Kidney epithelial cell (primary cell): ENCODE measurements at regions not wholly inside any gene's neighbourhood (a gene's known extent, or its start where the extent isn't known, plus 50 kb on each side); places are given as distances from the start of the nearest gene placed in this dataset.

Experiments used
- DNase-seq: peaks from one replicate; pipeline ENCODE4 v3.0.0-alpha.2; 2010; ENCODE audit warnings: low read depth
- H3K27me3 ChIP-seq: 2 replicates; pipeline ENCODE4 v1.6.0; 2011; ENCODE audit warnings: low read length; ENCODE audit not compliant: control insufficient read depth, insufficient read depth
- H3K36me3 ChIP-seq: 2 replicates; pipeline ENCODE4 v1.5.1; 2011; ENCODE audit warnings: low read length; ENCODE audit not compliant: control insufficient read depth, insufficient read depth
- H3K4me3 ChIP-seq: 2 replicates; pipeline ENCODE4 v1.5.1; 2011; ENCODE audit warnings: low read depth, mild to moderate bottlenecking, control low read depth, low read length
- TF ChIP-seq, protein P1 (sequence below): IDR thresholded peaks from 2 replicates; pipeline ENCODE4 v1.5.1; 2011; ENCODE audit warnings: mild to moderate bottlenecking, moderate library complexity, low read length, control low read depth, inconsistent platforms; ENCODE audit not compliant: insufficient read depth, poor library complexity, severe bottlenecking

DNA sequence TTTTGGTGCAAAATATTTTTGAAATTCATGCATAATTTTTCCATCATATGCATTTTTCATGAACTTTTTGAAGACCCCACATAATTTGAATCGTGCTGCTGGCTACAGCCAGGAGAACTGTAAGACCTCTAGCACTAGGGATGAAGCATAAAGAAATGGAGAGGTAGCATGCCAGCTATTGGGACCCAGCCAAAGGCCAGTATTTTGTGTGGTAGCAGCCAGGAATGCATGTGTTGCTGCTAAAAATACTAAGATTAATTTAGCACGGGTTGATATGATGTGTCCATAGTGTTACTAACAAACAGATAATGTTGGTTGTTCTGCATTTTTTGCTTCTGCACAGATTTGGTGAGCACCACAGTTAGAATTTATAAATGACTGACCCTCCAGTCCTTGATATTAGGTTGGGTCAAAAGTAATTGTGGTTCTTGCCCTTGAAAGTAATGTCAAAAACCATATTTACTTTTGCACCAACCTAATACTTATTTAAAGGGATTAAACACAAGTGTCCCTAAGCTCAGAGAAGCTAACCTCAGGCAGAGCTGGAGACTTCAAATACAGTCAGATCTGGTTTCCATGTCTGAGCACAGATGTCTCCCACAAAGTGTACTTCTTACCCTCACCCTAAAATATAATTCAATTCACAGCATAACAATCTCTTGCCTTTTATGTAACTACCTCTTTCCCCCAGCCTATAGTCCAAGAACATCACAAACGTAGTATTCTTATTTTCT lies 54.1 kb upstream of the NPSR1 start:
- TF ChIP-seq, protein P1, sequence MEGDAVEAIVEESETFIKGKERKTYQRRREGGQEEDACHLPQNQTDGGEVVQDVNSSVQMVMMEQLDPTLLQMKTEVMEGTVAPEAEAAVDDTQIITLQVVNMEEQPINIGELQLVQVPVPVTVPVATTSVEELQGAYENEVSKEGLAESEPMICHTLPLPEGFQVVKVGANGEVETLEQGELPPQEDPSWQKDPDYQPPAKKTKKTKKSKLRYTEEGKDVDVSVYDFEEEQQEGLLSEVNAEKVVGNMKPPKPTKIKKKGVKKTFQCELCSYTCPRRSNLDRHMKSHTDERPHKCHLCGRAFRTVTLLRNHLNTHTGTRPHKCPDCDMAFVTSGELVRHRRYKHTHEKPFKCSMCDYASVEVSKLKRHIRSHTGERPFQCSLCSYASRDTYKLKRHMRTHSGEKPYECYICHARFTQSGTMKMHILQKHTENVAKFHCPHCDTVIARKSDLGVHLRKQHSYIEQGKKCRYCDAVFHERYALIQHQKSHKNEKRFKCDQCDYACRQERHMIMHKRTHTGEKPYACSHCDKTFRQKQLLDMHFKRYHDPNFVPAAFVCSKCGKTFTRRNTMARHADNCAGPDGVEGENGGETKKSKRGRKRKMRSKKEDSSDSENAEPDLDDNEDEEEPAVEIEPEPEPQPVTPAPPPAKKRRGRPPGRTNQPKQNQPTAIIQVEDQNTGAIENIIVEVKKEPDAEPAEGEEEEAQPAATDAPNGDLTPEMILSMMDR = no peak
- Histone ChIP-seq H3K36me3 (no peaks in the 10 kb centered on the region), H3K4me3 (no peak overlapping the region), H3K27me3 (no peaks in the 10 kb centered on the region)
- no peak for DNase-seq
